NCI-H82 (cell line): ENCODE measurements at regions not wholly inside any gene's neighbourhood (a gene's known extent, or its start where the extent isn't known, plus 50 kb on each side); places are given as distances from the start of the nearest gene placed in this dataset.
"Not testable (repeated sequence)": the region's sequence is repeated elsewhere in the genome, so short reads cannot be mapped to it uniquely, and the experiment has no call there.

Source experiments
- DNase-seq: peaks from one replicate; lab custom pipeline; 2025; lab: John Stamatoyannopoulos, UW

DNA sequence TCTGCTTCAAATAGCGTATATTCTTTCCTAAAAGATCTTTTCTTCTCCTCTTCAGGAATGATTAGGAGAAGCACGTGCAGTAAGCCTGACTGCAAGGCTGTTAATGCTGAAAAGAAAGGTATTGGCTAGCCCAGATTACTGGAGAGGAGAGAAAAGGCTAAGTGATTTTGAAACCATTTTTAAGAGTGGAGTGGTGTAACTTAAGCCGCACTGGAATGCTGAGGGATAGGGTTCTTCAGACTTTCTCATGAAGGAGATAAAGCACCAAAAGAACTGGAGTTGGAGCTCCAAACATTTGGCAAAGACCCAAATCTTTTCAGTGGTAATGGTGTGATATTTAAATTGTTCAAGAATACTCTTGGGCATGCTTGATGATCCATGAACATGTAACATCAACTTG lies 388.3 kb downstream of the COG6 start:
- no peak for DNase-seq

DNA sequence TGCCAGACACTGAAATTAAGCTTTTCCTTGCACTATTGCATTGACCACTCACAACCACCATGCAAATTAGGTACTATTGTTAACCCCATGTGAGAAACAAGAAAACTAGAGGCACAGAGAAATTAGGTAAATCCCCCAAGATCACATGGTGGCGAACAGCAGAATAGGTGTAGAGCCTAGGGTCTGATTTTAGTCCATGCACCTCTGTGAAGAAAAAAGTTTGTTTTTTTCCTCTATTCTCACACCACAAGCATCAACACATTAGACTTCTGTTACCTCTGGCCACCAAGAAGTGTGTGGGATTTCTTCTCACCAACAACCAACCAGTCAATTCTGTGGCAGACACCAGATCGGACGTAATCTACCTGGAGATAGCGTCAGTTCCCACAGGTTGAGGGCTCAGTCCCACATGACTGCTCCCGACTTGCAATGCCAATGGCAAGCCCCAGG lies 391.9 kb downstream of the COG6 start:
- DNase-seq = no peak

DNA sequence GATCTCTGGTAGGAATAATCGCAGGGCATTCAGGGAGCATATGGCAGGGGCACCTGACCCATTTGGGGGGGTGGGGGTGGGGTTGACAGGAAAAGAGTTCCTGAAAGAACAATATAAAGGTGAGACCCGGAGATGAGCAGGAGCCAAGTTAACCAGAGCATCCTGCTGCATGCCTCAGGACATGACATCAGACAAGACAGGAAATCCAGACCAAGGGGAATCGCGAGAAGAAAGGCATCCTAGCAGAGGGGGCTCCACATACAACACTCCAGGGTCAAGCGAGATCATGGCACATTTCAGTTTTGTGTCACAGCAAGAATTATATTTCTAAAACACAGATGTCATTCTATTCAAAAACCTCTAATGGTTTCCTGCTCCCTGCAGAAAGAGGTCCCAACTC lies 393.1 kb downstream of the COG6 start:
- DNase-seq = no peak

DNA sequence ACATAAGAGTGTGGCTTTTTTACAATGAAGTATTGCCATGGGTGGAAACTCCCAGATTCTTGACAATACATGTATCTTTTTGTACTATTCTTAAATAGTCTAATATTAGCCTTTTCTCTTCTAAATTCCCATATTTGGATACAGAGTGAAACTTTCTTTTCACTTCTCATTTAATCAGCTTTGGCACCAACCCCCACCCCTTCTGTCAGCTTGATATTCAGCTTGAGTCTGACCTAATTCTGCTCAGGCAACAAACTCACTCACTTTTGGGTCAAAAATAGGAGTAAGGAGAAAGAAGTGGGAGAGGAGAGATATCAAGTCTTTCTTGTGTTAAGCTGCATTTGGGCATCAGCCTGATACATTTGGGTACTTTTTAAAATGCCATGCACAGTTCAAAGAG lies 397.5 kb downstream of the COG6 start:
- DNase-seq = no peak

DNA sequence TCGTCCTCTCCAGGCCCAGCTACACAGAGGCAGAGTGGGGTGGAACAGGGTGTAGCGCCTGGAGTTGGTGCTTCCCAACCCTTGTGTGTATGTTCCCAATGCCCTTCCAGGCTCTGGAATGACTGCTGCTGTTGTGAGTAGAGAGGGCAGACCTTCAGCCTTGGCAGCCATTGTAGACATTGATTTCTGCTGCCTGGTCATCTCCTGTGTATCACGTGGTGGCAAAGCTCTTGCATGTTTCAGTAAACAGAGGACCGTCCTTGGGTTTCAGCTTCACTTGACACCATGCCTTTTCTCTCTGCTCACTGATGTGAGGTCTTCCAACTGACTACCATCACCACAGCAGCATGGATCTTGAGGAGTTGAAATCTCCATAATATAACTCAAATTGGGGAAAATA lies 397.9 kb downstream of the COG6 start:
- DNase-seq = no peak

DNA sequence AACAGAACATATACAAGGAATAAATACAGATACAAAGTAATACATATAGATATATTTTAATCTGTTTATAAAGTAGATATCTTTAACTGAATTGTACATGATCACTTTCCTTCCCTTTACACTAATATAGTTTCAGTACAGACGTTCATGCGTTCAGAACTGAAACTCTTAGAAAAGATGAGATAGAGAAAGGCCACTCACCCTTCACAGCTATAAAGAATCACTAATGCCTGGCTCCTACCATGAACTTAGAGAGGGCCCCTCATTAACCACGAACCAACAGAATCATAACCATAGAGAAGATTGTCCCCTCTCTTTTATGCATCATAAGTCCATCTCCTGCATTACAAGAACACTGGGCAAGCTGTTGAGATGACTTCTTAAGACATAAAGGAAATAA lies 399.0 kb downstream of the COG6 start:
- not testable (repeated sequence) for DNase-seq

DNA sequence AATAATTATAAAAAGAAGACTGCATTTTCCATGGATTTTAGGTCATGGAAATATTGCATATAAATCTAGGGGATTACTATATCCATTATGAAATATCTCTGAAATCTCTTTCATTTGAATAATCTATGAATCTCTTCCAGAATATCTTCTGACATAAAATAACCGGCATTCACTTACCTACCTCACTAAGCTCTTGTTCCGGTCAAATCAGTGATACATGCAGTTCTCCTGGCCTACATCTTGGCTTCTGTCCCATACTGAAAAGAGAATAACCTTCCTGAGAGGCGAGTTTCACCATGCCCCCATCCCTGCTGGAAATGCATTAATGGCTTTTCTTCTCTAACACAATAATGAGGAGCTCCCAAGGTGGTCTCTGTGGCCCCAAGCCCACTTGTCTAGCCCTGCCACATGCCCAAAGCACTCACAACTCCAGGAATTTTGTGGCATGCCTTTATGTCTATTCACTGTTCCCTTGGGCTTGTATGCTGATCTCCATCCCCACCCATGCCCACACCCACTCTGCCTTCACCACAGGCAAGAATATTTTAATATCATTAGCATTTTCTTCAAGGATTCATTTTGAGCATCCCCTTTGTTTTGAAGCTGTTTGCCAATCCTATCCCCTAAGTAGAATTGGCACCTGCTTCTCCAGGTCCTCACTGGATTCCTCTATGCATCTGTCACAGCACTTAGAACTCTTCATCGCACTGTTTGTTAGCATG lies 401.6 kb downstream of the COG6 start:
- no peak for DNase-seq

DNA sequence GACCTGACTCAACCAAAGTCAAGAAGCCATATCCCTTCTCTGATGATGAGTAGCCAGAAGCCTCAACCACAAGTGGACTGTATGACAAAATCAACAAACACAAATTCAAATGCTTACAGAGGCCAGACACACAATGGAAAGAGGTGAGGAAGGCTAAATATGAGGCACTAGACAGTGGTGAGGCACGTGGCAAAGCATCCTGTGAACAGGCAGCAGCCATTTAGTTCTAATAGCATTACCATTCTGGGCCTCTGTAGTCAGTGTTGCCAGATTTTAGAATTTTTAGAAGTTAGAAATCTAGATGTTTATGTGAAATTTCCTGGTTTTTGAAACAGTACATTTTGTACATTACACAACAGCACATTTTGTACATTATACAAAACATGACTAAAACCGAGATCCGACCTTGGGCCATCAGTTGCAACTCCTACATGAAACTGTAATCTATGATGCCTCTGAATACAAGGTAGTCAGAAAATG lies 403.3 kb downstream of the COG6 start:
- DNase-seq = no peak

DNA sequence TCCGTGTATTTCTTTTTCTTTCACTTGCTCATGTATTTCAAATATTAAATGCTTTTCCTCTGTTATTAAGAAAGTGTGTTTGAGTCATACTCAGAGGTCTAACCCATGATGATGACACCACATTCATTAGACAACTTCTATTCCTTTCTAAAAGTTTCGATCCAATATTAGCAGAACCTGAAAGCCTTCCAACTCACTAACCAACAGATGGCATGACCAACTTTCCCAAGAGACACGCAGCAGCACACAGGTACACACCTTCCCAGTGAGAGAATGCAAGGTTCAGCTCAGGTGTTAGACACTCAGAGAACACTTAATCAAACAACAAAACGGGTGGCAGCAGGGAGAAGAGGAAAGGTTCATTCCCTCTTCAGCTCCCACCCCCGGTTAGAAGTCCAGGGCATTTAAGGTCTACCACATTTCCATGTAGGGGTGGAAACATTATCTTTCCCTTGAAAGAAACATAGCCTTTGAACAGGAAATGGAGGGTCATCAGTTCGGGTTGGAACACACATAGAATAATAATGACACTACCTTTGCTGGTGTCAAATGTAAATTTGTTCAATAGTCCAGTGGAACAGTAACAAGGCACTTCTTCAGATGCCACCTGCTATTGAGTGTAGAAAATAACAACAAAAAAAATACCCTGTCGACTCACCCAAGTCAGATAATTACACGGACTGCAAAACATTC lies 404.2 kb downstream of the COG6 start:
- no peak for DNase-seq

DNA sequence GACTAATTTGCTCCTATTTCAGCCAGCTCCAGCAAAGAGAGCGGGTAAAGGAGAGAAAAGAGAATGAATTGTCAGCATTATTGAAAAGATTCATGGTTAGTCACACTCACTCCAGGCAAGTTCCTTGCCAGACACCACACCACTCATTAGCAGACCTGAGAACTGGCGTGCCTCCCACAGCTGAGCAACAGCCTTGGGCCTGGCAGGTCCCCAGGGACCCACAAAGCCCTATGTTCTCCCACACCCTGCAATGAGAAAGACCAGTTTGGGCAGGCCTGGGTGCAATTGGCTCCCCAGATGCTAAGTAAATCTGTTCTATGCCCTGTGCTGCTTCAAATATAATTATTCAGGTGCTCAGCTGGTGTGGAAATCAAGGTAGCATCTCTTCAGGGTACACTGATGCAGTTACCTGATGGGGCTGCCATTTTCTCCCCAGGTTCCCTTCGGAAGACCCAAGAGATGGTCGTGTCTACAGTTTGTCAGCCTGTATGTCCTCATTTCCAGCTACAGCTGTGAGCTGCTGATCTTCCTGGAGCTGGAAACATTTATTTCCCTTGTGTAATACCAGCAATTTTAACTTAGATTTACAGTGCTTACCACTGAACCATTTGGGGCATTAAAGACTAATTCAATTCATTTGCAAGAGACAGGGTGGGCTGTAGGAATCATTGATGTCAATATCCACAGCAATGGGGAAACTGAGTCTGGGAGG lies 405.0 kb downstream of the COG6 start:
- DNase-seq = peak; percentile 45

DNA sequence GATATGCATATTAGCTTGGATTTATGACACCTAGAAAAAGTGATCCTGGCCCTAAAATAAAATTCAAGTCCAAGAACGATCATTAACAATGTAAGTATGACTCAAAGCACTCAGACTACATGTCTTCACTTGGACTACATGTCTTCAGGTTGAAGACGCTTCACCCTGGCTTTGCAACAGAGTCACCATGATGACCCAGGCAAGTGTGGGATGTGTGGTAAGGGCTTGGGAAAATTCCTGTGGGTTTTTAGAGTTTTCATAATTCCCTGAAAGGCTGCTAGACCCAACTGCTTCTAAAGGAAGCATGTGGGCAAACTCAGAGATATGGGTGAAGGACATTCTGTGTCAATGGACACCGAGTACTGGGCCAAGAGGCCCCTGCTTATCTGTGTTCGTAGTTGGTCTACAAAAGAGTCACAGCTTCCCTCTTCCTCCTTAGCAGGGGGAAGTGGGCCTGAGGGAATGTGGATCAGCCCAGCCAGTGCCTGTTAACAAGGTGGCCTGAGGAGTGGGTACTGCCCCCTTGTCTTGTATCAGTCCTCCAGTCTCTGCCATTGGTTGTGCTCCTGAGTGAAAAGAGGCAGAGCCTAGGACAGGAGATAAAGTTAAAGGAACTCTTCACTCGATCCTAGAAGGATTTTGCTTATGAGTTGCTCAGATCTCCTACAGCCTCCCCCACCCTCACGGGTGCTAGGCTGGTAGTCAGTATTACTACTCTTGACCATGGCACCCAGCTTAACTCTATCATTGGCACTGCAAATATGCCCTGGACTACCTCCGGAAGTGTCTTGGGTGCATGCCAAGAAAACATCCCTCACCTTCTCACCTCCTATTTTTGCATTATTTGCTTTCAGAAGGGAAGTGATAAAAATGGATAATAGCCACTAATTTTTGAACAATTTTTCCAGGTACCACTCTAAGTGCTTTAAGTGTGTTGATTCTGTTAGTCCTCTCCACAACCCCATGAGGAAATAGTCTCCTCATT lies 406.3 kb downstream of the COG6 start:
- DNase-seq = no peak

DNA sequence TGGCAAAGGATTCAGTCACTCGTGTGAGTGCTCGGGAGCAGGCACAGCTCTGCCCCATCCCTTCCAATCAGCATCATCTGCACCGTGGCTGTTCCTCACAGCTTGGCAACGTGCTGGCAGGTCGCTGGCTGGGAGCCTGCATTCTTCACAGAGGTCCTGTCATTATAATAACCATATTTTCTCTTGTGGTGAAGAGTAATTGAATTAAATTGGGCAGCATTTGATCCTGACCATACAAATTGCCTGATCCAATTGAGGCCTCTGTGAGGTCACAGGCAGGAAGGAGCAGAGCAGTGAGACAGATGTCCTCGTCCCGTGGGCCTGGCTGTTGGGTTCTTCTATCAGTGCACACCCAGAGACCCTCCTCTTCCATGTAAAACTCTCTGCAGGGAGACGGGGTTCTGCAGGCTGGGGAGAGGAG lies 407.8 kb downstream of the COG6 start:
- peak; percentile 79 for DNase-seq

DNA sequence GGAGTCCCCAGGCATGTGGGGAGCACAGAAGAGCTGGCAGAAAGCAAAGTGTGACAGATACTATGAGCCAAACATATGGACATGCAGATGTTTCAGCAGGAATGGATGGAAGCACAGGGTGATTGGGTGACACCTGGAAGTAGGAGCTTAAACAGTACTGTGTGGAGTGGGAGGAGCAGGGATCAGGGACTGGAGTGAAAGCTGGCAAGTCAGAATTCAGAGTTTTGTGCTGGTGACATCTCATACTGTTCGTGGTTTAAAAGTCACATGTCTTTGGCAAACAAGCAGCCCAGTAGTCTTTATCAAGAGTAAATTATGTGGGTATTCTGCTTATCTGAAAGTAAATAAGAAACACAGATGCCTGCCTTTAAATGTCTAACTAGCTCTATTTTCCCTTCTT lies 408.2 kb downstream of the COG6 start:
- peak; percentile 79 for DNase-seq

DNA sequence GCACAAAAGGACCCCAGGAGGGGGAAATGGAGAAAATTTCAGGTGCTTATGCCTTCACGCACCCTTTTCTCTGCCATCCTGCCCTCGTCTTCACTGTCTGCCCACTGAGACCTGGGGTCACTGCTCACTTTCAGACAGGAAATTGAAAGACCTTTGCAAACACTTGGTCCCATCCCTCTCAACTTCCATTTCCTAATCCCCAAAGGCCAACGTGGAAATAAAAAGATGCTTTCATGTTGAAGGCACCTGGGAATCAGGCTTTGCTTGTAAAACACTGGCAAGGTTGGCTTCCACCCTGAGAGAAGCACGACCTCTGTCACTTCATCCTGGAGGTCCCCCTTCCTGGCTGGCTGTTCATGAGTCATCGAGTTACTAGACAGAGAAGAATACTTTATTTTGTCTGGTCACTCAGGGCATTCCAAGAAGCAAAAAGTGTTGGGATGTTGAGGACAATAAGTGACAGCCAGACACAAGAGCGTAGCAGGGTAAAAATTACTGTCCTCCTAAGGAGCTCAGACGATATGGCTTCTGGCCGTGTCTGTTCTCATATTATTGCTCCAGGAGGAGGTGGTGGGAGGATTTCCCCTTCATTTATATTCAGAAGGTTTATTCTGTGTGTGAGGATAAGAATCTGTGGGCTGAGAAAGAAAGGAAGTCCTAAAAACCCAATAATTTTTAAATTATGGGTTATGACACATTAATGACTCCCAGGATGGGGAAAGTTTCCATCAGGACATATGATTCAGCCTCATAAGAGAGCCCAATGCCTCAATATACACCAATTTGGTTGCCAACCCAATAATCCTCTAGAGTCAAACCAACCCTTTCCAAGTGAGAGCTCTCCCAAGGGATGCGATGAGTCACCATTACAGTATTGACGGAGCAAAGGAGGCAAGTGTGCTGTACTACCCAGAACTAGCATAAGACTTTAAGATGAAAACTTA lies 409.0 kb downstream of the COG6 start:
- peak; percentile 17 for DNase-seq

DNA sequence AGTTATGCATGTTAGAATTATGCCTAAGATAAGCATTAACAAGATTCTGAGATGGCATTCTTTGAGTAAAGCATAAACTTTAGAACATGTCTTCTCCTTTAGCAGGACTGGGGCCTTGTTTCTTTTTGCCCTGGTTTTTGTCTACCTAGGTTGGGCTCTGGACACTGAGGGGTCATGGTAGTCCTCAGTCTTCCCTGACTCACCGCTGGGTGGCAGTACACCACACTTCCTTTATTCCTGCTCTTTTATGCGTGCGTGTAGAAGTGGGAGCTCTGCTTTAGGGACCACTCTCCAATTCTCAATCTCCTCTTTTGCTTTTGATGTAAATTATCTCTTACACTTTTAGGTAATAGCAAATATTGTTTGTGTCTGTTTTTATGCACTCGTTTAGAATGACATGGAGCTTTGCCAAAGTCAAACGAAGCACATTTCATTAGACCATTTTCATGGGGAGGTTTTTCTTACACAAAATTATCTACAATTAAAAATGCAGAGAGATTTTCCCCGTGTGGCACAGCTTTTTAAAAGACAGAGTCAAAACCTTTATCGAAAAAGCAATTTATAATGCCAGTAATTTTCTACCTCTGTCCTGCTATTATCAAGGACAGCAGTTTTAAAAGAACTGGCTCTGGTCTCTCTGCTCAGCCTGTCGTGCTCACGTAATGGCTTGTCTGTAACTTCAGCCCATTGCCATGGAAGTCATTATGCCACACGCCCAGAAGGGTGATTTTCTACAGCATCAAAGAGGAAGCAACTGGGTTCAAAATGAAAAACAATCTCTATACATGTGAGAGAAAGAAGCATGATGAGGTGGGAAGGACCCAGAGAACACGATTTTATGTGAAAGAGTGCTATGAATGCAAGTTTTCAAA lies 413.9 kb downstream of the COG6 start:
- DNase-seq = peak; percentile 89

DNA sequence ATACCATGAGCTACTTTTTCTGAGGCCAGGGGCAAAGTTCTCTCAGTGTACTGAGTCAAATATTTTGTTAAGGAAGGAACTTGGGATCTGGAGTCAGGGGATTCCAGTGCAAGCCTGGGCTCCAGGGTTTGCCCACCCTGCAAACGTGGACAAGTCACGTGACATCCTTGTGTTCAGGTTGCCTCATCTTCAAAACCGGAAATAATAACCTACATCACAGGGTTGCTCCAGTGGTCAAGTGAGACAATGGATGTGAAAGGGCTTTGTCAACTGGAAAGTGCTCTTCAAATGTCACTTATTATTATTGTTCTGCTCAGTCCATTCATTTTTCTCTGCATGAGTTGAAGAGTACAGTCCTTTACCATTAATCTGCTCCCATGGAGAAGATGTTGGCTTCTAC lies 414.9 kb downstream of the COG6 start:
- DNase-seq = no peak

DNA sequence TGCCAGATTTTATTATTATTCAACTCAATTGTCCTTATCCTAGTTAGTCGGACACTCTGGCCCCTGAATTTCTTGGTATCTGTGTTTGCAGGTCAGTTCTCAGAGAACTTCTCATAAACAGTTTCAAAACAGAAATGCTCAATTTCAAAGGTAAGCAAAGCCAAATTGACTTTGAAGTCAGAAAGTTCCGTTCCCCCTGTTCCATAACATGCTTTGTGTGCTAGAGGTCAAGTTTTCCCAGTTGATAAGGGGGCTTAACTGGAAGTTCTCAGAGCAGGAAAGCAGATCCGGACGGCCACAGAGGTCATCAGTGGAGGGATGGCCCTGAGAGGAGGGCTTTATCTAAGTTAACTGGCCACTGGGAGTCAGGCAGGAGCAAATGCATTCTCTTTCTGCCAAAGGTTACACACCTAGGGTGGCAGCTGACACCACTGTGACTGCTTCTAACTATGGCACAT lies 417.2 kb downstream of the COG6 start:
- no peak for DNase-seq

DNA sequence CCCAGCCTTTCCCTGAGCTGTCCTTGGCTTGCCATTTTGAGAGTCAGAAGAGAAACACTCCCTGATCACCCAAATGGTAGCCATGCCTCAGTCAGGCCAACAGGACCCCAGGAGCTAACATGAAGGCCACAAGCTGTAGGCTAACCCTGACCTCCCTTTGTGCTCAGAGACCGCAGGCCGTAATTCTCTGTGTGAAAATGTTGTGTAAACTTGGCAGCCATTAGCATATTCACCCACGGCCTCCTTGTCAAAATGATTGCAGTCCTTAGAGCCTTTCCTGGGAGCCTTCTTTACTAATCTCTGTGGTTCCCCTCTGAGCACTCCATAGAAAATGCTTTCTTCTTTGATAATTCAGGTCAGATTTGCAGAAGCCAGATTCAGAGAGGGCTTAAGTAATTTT lies 418.9 kb downstream of the COG6 start:
- DNase-seq = no peak

DNA sequence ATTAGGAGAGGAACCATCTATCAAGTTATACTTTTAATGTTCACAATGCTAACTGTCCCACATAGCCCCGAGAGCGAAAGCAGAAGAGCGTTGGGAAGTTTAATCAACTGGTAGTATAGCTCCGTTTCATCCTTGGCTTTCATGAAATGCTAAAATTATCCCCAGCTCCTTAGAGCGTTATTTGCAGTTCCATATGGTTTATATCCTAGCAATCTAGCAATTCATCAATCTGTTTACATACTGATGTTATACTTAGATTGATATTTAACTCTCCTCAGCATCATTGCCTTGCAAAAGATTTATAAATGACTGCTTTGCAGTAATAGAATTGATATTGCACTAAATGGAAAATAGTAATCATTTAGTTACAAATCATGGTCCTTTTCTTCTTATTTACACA lies 419.8 kb downstream of the COG6 start:
- no peak for DNase-seq
